NT2/D1 (cell line): ENCODE measurements at regions not wholly inside any gene's neighbourhood (a gene's known extent, or its start where the extent isn't known, plus 50 kb on each side); places are given as distances from the start of the nearest gene placed in this dataset.
A peak's percentile ranks its signal among the peaks of the same experiment; 100 is the strongest.

Experiments
- DNase-seq: peaks from one replicate; pipeline ENCODE4 v3.0.0-alpha.2; 2011; ENCODE audit warnings: low read depth, low spot score
- H3K27me3 ChIP-seq: 2 replicates; pipeline ENCODE4 v1.6.0; 2011; ENCODE audit warnings: mild to moderate bottlenecking; ENCODE audit not compliant: insufficient read length, insufficient read depth
- H3K36me3 ChIP-seq: 2 replicates; pipeline ENCODE4 v1.6.1; 2011; ENCODE audit warnings: mild to moderate bottlenecking, low read length, mixed read lengths; ENCODE audit not compliant: insufficient read depth, insufficient read length
- H3K4me1 ChIP-seq: 2 replicates; pipeline ENCODE4 v1.5.1; 2011; ENCODE audit not compliant: insufficient read depth, insufficient read length
- H3K4me3 ChIP-seq: 2 replicates; pipeline ENCODE4 v1.5.1; 2011; ENCODE audit warnings: low read depth; ENCODE audit not compliant: insufficient read length
- H3K9ac ChIP-seq: 2 replicates; pipeline ENCODE4 v1.6.0; 2011; ENCODE audit warnings: low read depth; ENCODE audit not compliant: insufficient read length
- H3K9me3 ChIP-seq: 2 replicates; pipeline ENCODE4 v1.5.1; 2011; ENCODE audit warnings: mild to moderate bottlenecking, low read length; ENCODE audit not compliant: insufficient read depth
- SUZ12 ChIP-seq: IDR thresholded peaks from 2 replicates; pipeline ENCODE4 v1.6.1; 2011; ENCODE audit not compliant: insufficient read length, insufficient read depth; ENCODE audit errors: extremely low read depth
- YY1 ChIP-seq: IDR thresholded peaks from 2 replicates; pipeline ENCODE4 v1.6.1; 2011; ENCODE audit not compliant: insufficient read length, insufficient read depth
- ZNF274 ChIP-seq: IDR thresholded peaks from 2 replicates; pipeline ENCODE4 v1.6.1; 2011; ENCODE audit warnings: mild to moderate bottlenecking, low read depth, low read length

GRCh38 chr16:51550800-51551347 is 399.8 kb upstream of the SALL1 start:
- Histone ChIP-seq H3K9ac (no peak overlapping the region), H3K4me3 (no peak overlapping the region), H3K9me3 (no peaks in the 10 kb centered on the region), H3K36me3 (no peaks in the 10 kb centered on the region), H3K4me1 (no peaks in the 10 kb centered on the region), H3K27me3 (no peaks in the 10 kb centered on the region)
- DNase-seq = no peak
- TF ChIP-seq ZNF274 (no peak), SUZ12 (no peak)

DNA sequence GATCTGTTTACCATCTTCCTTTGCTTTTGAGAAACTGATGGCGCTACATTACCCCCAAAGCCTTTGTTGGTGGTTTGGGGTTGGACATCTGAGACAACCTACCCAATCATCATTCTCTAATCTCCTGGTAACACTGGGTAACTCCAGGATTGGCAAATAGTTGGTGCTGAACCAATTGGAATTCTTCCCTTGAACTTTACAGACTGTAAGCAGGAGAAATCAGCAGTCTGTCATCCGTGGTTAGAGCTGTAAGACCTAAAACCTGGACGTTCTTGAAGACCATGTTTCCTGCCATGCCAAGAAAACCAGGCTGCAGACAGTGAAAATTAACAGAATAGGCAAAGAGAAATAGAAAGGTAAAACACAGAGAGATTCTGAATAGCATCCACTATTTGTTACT is 398.8 kb upstream of the SALL1 start:
- no peak overlapping the region for H3K4me3 ChIP-seq
- no peaks in the 10 kb centered on the region for H3K9me3 ChIP-seq
- no peak overlapping the region for H3K9ac ChIP-seq
- DNase-seq = no peak
- no peaks in the 10 kb centered on the region for H3K36me3 ChIP-seq
- H3K4me1 ChIP-seq = no peaks in the 10 kb centered on the region
- TF ChIP-seq SUZ12 (no peak), YY1 (no peak), ZNF274 (no peak)
- H3K27me3 ChIP-seq = no peaks in the 10 kb centered on the region

- DNase-seq = no peak
- H3K27me3 ChIP-seq = no peaks in the 10 kb centered on the region
- no peak overlapping the region for H3K9ac ChIP-seq
- TF ChIP-seq YY1 = no peak
- TF ChIP-seq ZNF274 = no peak
- peaks cover 3% of the 10 kb centered on the region for H3K4me1 ChIP-seq
- no peaks in the 10 kb centered on the region for H3K36me3 ChIP-seq
- no peak overlapping the region for H3K4me3 ChIP-seq
- H3K9me3 ChIP-seq = no peaks in the 10 kb centered on the region
These were observed 394.9 kb upstream of the SALL1 start for GRCh38 chr16:51545951-51546350.

- Histone ChIP-seq H3K27me3 (no peaks in the 10 kb centered on the region), H3K36me3 (no peaks in the 10 kb centered on the region), H3K9ac (no peak overlapping the region), H3K4me1 (peaks cover 6% of the 10 kb centered on the region), H3K9me3 (no peaks in the 10 kb centered on the region), H3K4me3 (no peak overlapping the region)
- DNase-seq = peak; percentile 72
- TF ChIP-seq ZNF274 (no peak), YY1 (no peak), SUZ12 (no peak)
These were observed 393.9 kb upstream of the SALL1 start for GRCh38 chr16:51544851-51545467.

GRCh38 chr16:51543971-51544370 is 392.9 kb upstream of the SALL1 start:
- H3K4me3 ChIP-seq = no peak overlapping the region
- H3K27me3 ChIP-seq = no peaks in the 10 kb centered on the region
- H3K36me3 ChIP-seq = no peaks in the 10 kb centered on the region
- no peak for TF ChIP-seq ZNF274
- TF ChIP-seq SUZ12 = no peak
- H3K9ac ChIP-seq = peak overlapping the region; percentile 34
- no peak for DNase-seq
- no peaks in the 10 kb centered on the region for H3K9me3 ChIP-seq
- H3K4me1 ChIP-seq = peaks cover 6% of the 10 kb centered on the region

DNA sequence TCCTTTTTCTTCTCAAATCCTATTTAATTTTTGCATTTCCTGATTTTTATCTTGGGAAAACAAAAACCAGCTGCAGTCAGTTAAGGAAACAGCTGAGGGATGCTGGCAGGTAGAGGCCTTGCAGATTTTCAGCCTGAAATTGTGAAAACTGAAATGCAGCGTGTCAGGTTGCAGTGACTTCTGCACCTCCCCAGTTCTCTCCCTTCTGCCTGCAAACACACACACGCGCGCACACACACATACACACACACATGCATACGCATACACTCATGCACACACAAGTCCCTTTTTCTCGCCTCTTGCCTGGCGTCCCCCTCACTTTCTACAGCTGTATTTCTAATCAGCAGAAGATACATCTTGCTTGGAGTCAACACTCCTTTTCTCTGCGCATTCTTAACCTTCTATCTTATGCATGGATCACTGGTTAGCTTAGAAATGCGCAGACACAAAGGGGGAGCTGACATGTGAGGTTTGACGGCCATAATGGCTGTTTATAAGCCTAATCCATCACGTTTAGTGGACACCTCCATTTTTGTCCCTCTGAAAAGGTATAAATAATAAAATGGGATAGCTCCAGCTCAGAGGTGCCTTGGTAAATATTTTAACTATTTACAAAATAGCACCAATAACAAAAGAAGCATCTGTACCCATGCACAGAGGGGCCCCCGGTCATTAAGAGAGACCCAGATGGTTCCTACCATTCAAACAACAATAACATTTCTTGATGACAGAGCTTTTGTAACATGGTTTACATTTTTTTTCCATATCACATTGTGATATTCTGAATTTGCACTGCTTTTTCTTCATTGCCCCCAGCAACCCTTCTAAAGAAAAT is 392.1 kb upstream of the SALL1 start:
- Histone ChIP-seq H3K4me3 (no peak overlapping the region), H3K9ac (no peak overlapping the region), H3K9me3 (no peaks in the 10 kb centered on the region), H3K36me3 (no peaks in the 10 kb centered on the region), H3K4me1 (peaks cover 6% of the 10 kb centered on the region), H3K27me3 (no peaks in the 10 kb centered on the region)
- DNase-seq = no peak
- TF ChIP-seq ZNF274 = no peak
- no peak for TF ChIP-seq YY1
- TF ChIP-seq SUZ12 = no peak

GRCh38 chr16:51540259-51540658 is 389.2 kb upstream of the SALL1 start:
- no peak overlapping the region for H3K9ac ChIP-seq

More at GRCh38 chr16:51540259-51540658, 389.2 kb upstream of the SALL1 start:
- peaks cover 6% of the 10 kb centered on the region for H3K4me1 ChIP-seq
- H3K9me3 ChIP-seq = no peaks in the 10 kb centered on the region
- no peaks in the 10 kb centered on the region for H3K27me3 ChIP-seq
- TF ChIP-seq SUZ12 (no peak), YY1 (no peak), ZNF274 (no peak)
- no peak overlapping the region for H3K4me3 ChIP-seq
- no peaks in the 10 kb centered on the region for H3K36me3 ChIP-seq
- no peak for DNase-seq
